GM21360 (cell line): ENCODE measurements at regions not wholly inside any gene's neighbourhood (a gene's known extent, or its start where the extent isn't known, plus 50 kb on each side); places are given as distances from the start of the nearest gene placed in this dataset.
"Not testable (repeated sequence)": the region's sequence is repeated elsewhere in the genome, so short reads cannot be mapped to it uniquely, and the experiment has no call there.

ENCODE experiments used
- ATAC-seq: cut with Tn5 transposase; IDR thresholded peaks from one replicate; pipeline ENCODE4 v1.9.1; 2021; ENCODE audit warnings: mild to moderate bottlenecking, moderate library complexity; ENCODE audit not compliant: unreplicated experiment

DNA sequence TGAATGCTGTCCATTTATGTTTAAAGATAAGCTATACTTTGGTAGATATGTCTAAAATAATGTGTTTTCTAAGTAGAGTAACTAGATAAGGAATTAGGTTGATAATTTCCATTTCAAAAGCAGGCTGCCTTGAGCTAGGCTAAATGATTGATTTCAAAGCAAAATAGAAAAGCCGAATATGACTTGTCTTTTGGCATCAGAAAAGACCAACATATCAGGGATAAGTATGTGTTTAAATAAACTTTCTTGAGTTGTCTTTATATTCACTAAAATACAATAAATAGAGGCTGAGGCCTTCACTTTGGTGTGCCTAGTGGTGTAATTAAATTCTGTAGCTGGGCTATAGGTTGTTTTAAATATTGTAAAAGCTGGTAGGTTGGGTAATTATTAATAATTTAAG lies 569.0 kb downstream of the TAF11L14 start:
- ATAC-seq, result no peak

DNA sequence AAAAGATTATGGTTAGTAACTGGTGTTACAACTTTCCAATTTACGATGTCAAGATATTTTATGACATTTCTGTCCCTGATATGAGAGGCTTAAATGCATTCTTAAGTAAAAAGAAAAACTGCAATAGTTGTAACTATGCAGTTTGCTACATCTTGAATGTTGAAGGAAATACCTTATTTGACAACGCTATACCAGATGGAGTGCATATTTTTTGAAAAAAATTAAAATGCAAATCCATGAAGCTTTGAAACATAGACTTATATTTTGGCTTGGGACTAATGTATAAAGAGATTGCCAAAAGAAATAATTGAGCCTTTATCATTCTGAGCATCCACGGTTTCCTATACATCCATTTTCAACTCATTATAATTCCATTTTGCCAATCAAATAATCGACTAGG lies 579.4 kb downstream of the TAF11L14 start:
- ATAC-seq, result no peak

DNA sequence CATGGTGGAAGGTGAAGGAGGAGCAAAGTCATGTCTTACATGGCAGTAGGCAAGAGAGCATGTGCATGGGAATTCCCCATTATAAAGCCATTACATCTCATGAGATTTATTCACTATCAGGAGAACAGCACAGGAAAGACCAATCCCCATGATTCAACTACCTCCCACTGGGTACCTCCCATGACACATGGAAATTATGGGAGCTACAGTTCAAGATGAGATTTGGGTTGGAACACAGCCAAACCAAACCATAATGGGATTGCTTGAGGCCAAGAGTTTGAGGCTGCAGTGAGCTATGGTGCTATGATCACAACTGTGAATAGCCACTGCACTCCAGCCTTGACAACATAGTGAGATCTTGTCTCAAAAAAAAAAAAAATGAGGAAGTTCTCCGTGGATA lies 581.8 kb downstream of the TAF11L14 start:
- no peak for ATAC-seq

DNA sequence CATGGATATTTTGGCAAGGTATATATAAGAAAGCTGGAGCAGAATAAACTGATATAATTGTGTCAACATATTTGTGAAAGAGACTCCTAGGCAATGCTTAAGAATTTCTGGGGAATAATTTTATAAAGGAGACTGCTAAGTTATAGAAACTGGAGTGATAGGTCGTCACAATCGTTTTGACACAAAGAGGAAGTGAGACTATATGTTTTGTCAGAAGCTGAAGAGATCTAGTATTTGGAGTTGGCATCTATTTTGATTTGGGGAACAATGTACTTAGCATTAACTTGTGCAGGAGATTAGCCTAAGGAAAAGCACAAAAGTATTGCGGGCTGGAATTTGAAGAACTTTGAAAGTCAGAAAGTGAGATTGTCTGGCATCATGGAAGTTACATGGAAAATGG lies 582.5 kb downstream of the TAF11L14 start:
- no peak for ATAC-seq

DNA sequence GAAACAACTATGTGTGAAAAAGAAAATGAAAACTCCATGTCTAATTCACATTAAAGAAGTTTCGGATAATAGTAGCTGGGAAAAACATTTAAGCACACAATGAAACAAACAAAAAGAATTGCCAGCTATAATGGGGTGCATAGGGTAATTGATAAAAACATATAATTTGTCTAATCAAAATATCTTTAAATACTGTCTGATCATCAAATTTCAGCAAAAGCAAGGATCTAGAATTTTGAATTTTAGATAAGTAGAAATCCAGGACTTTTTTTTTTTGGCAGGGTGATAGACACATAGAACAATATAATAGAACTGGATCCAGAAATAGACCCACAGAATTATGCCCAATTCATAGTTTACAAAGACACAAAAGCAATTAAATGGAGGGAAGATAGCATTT lies 585.0 kb downstream of the TAF11L14 start:
- ATAC-seq, result no peak

DNA sequence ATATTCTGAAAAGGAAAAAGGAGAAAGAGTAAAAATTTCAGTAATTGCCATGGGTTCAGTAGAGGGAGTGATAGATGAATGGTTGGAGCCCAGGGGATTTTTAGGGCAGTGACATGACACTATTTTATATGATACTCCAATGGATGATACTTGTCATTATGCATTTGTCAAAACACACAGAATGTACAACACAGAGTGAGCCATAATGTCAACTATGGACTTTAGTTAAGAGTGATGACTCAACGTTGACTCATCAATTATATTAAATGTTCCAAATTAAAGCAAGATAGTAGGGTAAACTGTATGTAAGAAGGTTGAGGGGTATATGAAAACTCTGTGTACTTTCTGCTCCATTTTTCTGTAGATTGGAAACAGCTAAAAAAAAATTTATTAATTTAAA lies 586.4 kb downstream of the TAF11L14 start:
- no peak for ATAC-seq

DNA sequence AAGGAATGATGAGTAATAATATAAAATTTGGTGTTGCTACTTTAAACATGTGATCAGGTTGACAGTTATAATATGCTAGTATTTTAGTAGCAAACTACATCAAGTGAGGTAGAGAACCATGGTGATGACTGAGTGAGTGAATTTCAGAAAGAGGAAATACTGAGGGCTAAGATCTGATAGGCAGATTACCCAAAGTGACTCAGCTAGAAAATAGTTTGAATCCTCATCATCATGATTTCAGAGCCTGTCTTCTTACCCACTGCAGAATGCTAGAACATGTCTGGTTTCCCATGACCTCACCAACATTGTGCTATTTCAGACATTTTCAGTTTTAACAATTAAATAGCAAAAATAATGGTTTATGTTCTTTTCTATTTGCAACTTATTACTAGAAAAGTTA lies 602.1 kb downstream of the TAF11L14 start:
- ATAC-seq, result no peak

DNA sequence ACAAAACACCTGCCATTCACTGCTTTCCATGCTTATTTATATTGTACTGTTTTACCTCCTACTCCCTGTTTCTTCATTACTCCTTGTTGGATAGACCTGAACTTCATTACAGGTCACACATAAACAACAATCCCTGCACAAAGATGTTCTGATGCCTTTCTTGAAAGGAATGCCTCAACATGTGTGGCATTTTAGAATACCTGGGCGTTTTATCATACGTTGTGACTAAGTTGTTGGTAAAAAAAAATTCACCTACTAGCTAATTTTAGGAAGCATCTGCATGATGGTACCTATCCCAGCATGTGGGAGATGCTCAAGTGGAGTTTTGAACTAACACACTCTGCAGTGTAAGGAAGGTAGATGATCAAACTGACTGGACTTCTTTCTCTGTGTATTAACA lies 604.1 kb downstream of the TAF11L14 start:
- ATAC-seq, result no peak

DNA sequence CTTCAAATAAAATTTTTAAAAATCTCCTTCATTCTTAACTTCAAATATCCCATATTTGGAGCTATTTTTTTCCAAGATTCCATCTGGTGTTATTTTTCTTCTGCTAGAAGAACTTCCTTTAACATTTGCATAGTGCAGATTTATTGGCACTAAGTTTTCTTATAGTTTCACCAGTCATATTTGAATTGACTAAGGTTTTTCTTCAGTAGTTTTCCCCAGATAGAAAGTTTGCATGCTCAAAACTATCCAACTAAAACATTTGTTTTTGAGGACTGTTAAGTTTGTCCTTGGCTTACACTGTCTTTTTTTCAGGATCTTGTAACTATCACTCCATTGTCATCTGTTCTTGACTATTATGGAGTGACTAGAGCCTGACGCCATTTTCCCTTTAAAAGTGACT lies 606.7 kb downstream of the TAF11L14 start:
- no peak for ATAC-seq

DNA sequence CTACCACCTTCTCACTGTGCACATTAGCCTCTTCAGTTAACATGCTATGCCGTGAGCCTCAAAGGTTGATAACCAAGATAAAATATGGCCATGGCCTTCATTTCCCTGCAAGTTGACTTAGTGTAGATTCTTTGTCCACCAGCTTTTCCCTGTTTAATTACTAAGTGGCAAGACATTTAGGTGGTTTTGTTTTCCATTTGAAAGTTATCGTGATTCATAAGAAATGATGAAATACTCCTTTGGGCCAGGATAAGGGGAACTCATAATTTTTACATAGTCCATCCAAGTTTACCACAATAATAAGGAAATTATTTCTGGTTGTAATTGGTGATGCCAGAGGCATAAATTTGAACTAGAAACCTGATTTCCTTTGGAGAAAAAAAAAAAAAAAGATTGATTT lies 609.6 kb downstream of the TAF11L14 start:
- ATAC-seq, result no peak

DNA sequence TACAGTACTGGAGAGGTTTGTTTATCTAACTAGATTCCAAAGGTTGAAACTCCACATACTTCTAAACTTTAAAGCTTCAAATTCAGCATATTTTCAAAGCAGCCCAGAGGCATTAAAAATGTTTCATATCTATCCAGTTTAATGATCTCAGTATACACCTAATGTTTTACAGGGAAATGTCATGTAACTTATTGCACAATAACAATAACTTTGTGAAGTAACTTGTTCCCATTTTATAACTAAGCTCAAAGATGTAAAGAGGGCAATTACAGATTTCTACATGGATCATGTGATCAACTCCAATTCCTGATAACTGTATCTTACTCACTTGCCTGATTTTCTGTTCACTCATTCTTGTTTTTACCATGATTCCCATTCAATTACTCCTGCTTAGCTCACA lies 610.0 kb downstream of the TAF11L14 start:
- no peak for ATAC-seq

DNA sequence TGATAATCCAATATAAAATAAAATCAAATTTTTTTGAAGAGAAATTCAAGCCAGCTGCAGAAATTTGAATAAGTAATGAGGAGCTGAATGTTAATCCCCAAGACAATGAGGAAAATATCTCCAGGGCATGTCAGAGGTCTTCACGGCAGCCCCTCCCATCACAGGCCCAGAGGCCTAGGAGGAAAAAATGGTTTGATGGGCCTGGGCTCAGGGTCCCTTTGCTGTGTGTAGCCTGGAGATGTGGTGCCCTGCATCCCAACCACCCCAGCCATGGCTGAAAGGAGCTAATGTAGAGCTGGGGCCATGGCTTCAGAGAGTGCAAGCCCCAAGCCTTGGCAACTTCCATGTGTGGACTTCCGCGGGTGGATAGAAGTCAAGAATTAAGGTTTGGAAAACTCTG lies 618.3 kb downstream of the TAF11L14 start:
- no peak for ATAC-seq

DNA sequence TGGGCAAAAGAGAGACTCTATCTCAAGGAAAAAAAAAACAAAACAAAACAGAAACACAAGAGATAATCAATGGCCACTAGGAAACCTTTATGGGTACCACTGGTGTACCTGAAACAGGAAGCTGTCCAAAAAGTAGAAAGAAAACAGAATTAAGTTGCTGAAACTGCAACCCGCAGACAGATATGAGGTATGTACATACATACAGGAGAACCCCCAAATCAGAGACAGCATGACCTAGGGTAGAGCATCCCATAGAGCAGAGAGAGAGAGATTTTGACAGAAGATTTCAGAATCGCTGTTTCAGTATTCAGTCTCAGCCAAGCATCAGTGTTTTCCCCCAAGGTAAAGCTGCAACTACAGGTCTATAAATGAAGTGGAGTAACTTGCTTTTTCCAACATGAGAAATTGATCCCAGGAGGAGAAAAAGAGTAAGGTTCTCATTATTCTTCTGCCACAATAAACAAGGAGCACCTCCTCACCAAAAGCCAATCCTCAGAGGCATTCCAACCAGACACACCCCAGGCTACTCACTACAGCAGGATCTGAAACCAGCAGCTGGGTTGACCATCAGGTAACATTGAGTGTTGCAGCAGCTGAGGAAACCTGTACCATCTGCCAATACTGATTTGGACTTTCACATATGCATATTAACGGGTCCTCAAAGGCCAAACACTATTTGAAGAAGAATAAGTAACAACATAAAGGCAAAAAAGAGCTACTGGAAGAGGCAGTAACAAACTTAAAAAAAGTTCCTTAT lies 630.0 kb downstream of the TAF11L14 start:
- ATAC-seq, result no peak

DNA sequence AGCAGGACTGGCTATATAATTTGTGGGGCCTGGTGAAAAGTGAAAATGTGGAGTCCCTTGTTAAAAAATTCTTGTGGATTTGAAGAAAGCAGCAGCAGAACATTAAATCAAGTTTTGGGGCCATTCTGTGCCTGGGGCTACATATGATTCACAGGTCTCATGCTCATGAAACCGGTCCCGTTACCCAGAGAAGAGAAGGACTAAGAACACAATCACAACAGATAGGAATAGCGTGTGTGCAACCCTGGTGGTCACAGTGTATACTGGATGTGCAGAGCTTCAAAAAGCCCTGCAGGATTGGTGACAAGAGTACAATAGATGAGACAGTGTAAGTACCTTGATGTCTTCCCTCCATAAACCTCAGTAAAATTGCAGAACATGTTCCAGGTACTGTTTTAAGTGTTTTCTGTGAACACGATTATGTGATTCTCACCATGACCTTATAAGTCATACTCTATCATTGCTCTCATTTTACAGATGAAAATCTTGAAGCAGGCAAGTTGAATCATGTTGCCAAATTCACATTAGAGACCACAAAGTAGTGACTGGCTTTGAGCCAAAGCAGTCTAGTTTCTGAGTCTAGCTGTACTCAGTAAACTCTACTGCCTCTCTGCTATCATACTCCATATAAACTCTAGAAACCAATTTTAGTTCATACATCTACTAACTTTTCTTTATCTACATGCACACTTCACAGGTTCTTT lies 636.5 kb downstream of the TAF11L14 start:
- no peak for ATAC-seq

DNA sequence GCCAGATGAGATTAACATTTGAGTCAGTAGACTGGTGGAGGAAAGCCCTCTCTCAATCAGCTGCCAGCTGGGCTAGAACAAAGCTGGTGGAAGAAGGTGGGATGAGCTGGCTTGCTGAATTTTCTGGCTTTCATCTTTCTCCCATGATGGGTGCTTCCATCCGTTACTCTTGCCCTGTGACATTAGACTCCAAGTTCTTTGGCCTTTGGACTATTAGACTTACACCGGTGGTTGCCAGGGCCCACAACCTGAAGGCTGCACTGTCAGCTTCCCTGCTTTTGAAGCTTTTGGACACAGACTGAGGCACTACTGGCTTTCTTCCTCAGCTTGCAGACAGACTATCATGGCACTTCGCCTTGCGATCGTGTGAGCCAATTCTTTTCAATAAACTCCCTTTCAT lies 642.7 kb downstream of the TAF11L14 start:
- no peak for ATAC-seq

DNA sequence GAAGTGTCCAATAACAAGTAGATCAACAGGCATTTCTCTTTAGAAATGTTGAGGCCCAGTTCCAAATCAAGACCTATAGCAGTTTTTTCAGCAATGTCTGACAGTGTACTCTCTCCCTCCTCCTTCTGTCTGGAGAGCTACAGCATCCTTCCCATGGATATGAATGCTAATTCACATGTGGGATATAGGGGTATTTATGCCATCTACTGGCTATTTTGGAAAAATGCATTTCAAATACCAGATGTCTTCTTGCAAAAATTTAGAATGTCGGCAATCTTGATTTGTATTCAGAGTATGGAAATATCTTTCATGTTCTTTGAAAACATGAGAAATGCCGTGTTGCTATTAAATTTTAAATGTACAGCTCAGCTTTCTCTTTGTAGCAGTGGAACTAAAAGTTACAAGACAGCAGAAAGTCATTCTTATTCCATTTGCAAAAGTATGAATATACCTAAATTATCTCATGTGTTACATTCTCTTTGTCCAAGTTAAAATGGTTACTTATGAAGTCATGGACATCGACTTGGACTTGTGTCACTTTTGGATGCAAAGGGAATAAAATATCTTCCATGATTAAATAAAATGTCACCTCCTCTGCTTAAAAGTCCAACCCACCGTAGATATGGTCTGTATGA lies 647.8 kb downstream of the TAF11L14 start:
- no peak for ATAC-seq

DNA sequence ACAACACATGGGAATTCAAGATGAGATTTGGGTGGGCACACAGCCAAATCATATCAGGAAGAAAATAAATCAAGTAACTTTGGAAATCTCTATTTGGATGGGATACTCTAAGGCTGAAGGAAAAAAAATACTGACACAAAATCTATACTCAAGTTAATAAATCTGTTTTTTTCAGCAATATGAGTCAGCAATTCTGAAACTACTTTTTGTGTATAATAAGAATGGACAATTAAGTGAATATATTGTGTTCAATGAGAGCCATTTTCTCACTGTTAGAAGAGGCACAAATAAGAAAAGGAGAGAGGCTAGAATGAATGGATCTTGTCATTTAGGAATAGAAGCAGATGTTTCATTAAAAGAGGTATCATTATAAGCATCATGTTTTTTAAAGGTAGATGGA lies 651.0 kb downstream of the TAF11L14 start:
- ATAC-seq, result no peak

DNA sequence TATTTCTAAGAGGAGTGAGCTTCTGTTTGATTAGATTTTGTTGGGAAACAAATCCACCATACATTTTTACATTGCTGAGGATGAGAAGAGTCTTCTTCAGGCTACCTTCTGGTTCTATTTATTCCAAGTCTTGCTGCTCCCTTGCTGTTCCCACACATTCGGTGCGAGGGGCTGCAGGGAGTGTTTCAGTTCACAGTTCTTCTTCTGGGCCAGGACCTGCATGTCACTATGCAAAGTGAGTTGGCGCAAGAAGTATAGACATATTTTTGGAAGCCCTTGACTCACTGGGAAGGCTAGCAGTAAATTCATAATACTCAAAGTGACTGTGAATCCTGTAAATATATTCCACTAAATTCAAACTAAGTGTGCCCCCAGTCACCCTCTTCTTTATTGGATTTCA lies 657.9 kb downstream of the TAF11L14 start:
- no peak for ATAC-seq

DNA sequence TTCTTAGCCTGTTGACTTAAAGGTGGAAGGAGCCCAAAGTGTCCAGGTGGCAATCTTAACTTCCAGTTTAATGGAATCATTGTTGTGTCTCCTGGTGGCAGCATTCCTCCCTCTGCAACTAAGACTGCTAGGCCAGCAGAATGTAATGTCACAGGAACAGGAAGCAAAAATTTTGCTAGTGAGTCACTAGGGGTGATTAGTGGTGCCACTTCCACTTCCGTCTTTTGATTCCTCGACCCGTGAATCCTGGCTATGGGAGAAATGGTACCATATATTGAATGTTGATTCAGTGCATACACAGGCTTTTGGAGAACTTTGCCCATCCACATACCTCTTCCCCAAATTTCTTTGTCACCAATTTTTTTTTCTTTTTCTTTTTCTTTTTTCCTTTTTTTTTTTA lies 661.4 kb downstream of the TAF11L14 start:
- not testable (repeated sequence) for ATAC-seq

DNA sequence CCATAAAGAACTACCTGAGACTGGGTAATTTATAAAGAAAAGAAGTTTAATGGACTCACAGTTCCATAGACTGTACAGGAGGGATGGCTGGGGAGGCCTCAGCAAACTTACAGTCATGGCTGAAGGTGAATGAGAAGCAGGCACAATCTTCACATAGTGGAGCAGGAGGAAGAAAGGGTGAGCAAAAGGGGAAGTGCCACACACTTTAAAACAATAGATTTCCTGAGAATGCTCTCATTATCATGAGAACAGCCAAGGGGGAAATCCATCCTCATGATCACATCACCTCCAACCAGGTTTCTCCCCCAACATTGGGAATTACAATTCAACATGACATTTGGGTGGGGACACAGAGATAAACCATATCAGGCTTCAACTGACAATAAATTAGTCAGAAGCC lies 664.9 kb downstream of the TAF11L14 start:
- ATAC-seq, result no peak

DNA sequence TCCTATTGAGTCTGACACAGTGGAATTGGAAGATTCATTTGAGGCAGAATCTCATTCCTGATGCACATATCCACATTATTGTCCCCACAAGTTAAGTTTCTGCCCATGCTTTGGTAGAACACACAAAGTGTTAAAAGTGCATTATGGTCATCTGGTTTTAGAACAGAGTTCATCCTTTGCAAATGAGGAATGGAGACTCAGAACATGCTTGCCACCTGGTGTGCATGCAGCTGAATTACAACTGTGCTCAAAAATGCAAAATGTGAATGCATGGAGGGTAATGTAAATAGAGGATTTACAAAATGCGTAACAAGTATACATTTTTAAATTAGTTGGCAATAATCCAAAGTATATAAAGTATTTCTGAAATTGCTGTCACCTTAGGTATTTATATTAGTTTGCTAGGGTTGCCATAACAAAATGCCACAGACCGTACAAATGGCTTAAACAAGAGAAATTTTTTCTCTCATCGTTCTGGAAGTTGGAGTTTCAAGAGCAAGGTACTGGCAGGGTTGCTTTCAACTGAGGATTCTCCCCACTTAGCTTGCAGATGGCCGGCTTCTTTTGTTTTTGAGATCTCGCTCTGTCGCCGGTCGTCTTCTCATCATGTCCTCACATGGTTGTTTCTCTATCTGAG lies 671.1 kb downstream of the TAF11L14 start:
- ATAC-seq, result peak; percentile 82

DNA sequence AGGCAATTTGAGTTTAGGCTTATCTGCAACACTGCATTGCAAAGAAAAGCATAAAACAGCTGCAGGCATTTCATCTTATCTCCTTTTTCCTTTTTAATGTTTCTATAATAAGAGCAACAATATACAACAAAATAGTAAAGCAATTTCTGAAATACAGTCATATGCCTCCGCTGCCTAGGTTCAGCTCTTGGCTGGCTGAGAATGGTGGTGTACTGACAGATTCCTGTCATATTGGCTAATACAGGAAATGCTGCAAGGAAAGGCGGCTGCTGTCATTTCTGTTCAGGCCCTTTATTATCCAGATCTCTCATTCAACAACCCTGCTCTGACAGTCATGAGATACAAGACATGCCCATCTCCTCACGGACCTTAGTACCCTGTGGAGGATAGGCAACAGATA lies 677.0 kb downstream of the TAF11L14 start:
- ATAC-seq, result no peak
